Esophagus (tissue), 2 donors: ENCODE measurements at regions not wholly inside any gene's neighbourhood (a gene's known extent, or its start where the extent isn't known, plus 50 kb on each side); places are given as distances from the start of the nearest gene placed in this dataset.

Experiments
- H3K27ac ChIP-seq, 2 donors: one replicate each; pipeline ENCODE4 v1.5.1; 2013; ENCODE audit warnings: low read depth in 2 of 2, mild to moderate bottlenecking in 2 of 2, inconsistent platforms in 1 of 2, low read length in 1 of 2, moderate library complexity in 1 of 2
- H3K27me3 ChIP-seq, 2 donors: one replicate each; pipeline ENCODE4 v1.6.1; 2013; ENCODE audit warnings: low read length in 2 of 2, control low read depth in 1 of 2, mild to moderate bottlenecking in 1 of 2; ENCODE audit not compliant: insufficient read depth in 2 of 2, control insufficient read depth in 1 of 2
- H3K36me3 ChIP-seq, 2 donors: one replicate each; pipeline ENCODE4 v1.6.1; 2013; ENCODE audit warnings: low read length in 1 of 2; ENCODE audit not compliant: control insufficient read depth in 2 of 2, insufficient read depth in 2 of 2
- H3K4me1 ChIP-seq, 2 donors: one replicate each; pipeline ENCODE4 v1.6.1; 2013; ENCODE audit warnings: low read length in 1 of 2; ENCODE audit not compliant: control insufficient read depth in 2 of 2, insufficient read depth in 2 of 2
- H3K4me3 ChIP-seq, 2 donors: one replicate each; pipeline ENCODE4 v1.5.1; 2013; ENCODE audit warnings: low read length in 2 of 2, mild to moderate bottlenecking in 2 of 2, low read depth in 1 of 2, moderate library complexity in 1 of 2
- H3K9me3 ChIP-seq, 2 donors: one replicate each; pipeline ENCODE4 v1.6.1; 2013; ENCODE audit warnings: mild to moderate bottlenecking in 2 of 2, low read depth in 1 of 2, low read length in 1 of 2, moderate library complexity in 1 of 2; ENCODE audit not compliant: control insufficient read depth in 2 of 2, insufficient read depth in 1 of 2
- WGBS, 2 donors: extraction: QIAGEN DNeasy Blood & Tissue Kit; methylation state at CpG; one replicate each; pipeline ENCODE4 v1.1.7; 2013; 5-methylcytosine and 5-hydroxymethylcytosine counted together
- donor health status: healthy with polysubstance abuse.
- donor health status: Bipolar disorder and iron deficiency.

- no peak overlapping the region for H3K27ac ChIP-seq
- WGBS, 2 donors = 69 to 79% methylated on average over 8 of the region's 8 CpGs
- H3K9me3 ChIP-seq = no peaks in the 10 kb centered on the region
- peaks cover 2 to 4% of the 10 kb centered on the region in 2 donors for H3K4me1 ChIP-seq
- no peaks in the 10 kb centered on the region for H3K36me3 ChIP-seq
- no peak overlapping the region for H3K4me3 ChIP-seq
- H3K27me3 ChIP-seq = no peaks in the 10 kb centered on the region
Measured at GRCh38 chr14:22505697-22506377, 83.2 kb downstream of the DAD1 start.

GRCh38 chr14:22505309-22505696, 83.7 kb downstream of the DAD1 start:
- Histone ChIP-seq H3K9me3 (no peaks in the 10 kb centered on the region), H3K4me3 (no peak overlapping the region), H3K36me3 (no peaks in the 10 kb centered on the region), H3K27ac (no peak overlapping the region), H3K27me3 (no peaks in the 10 kb centered on the region), H3K4me1 (peaks cover 2 to 5% of the 10 kb centered on the region in 2 donors)
- WGBS, 2 donors = 83 to 96% methylated on average over 1 of the region's 1 CpG

- 34 to 55% methylated on average over 6 of the region's 6 CpGs for WGBS, 2 donors
- peak overlapping the region; percentile 67 to 85 for H3K27ac ChIP-seq
Measured at GRCh38 chr14:22502551-22502950, 86.5 kb downstream of the DAD1 start.

GRCh38 chr14:22502007-22502406, 87.0 kb downstream of the DAD1 start:
- Histone ChIP-seq H3K27me3 (peaks cover 0 to 3% of the 10 kb centered on the region in 2 donors), H3K4me3 (no peak overlapping the region), H3K36me3 (no peaks in the 10 kb centered on the region), H3K9me3 (no peaks in the 10 kb centered on the region), H3K4me1 (peaks cover 2 to 5% of the 10 kb centered on the region in 2 donors), H3K27ac (peak overlapping the region; percentile 67 to 85)
- WGBS, 2 donors = 35 to 47% methylated on average over 10 of the region's 10 CpGs

More at GRCh38 chr14:22502551-22502950, 86.5 kb downstream of the DAD1 start:
- Histone ChIP-seq H3K9me3 (no peaks in the 10 kb centered on the region), H3K4me1 (peaks cover 2 to 5% of the 10 kb centered on the region in 2 donors), H3K4me3 (peak overlapping the region in 1 of 2 donors; percentile 15), H3K27me3 (peaks cover 0 to 3% of the 10 kb centered on the region in 2 donors), H3K36me3 (no peaks in the 10 kb centered on the region)

- Histone ChIP-seq H3K36me3 (no peaks in the 10 kb centered on the region), H3K4me3 (no peak overlapping the region), H3K27me3 (peaks cover 0 to 3% of the 10 kb centered on the region in 2 donors), H3K27ac (no peak overlapping the region), H3K4me1 (peaks cover 2 to 5% of the 10 kb centered on the region in 2 donors), H3K9me3 (no peaks in the 10 kb centered on the region)
- 56 to 66% methylated on average over 10 of the region's 10 CpGs for WGBS, 2 donors
Measured at GRCh38 chr14:22500954-22501726, 87.9 kb downstream of the DAD1 start.

- H3K9me3 ChIP-seq = no peaks in the 10 kb centered on the region
- H3K27ac ChIP-seq = no peak overlapping the region
- H3K27me3 ChIP-seq = peaks cover 0 to 3% of the 10 kb centered on the region in 2 donors
- no peaks in the 10 kb centered on the region for H3K36me3 ChIP-seq
- peaks cover 2 to 5% of the 10 kb centered on the region in 2 donors for H3K4me1 ChIP-seq
- WGBS, 2 donors = 76 to 91% methylated on average over 2 of the region's 2 CpGs
- H3K4me3 ChIP-seq = no peak overlapping the region
Measured at GRCh38 chr14:22500525-22500924, 88.5 kb downstream of the DAD1 start.

- Histone ChIP-seq H3K27me3 (peaks cover 0 to 3% of the 10 kb centered on the region in 2 donors), H3K27ac (no peak overlapping the region), H3K9me3 (no peaks in the 10 kb centered on the region), H3K4me3 (no peak overlapping the region), H3K4me1 (peaks cover 0 to 6% of the 10 kb centered on the region in 2 donors), H3K36me3 (no peaks in the 10 kb centered on the region)
- WGBS, 2 donors = 38 to 46% methylated on average over 5 of the region's 5 CpGs
Measured at GRCh38 chr14:22497671-22498093, 91.3 kb downstream of the DAD1 start.

GRCh38 chr14:22497144-22497423, 91.9 kb downstream of the DAD1 start:
- Histone ChIP-seq H3K27ac (no peak overlapping the region), H3K4me1 (peaks cover 0 to 6% of the 10 kb centered on the region in 2 donors), H3K4me3 (no peak overlapping the region)

GRCh38 chr14:22494486-22495135, 94.4 kb downstream of the DAD1 start:
- H3K4me1 ChIP-seq = peaks cover 0 to 3% of the 10 kb centered on the region in 2 donors
- WGBS, 2 donors = 51 to 67% methylated on average over 5 of the region's 5 CpGs
- no peak overlapping the region for H3K27ac ChIP-seq

More at GRCh38 chr14:22497144-22497423, 91.9 kb downstream of the DAD1 start:
- WGBS, 2 donors = 81 to 88% methylated on average over 2 of the region's 2 CpGs
- Histone ChIP-seq H3K27me3 (peaks cover 0 to 3% of the 10 kb centered on the region in 2 donors), H3K36me3 (no peaks in the 10 kb centered on the region), H3K9me3 (no peaks in the 10 kb centered on the region)

More at GRCh38 chr14:22494486-22495135, 94.4 kb downstream of the DAD1 start:
- Histone ChIP-seq H3K27me3 (peaks cover 0 to 3% of the 10 kb centered on the region in 2 donors), H3K4me3 (no peak overlapping the region), H3K9me3 (no peaks in the 10 kb centered on the region), H3K36me3 (no peaks in the 10 kb centered on the region)
